ENCODE measurements at regions not wholly inside any gene's neighbourhood (a gene's known extent, or its start where the extent isn't known, plus 50 kb on each side); places are given as distances from the start of the nearest gene placed in this dataset.

GRCh38 chr9:75636427-75637045 is 253.9 kb upstream of the PCSK5 start:
- DNase-seq (ENCODE audit: insufficient read length) (no peak), FAIRE-seq (no peak)
- TF ChIP-seq TAF1 (IDR thresholded peaks at IDR 0.05; ENCODE audit: borderline replicate concordance, low read depth, low read length): no peak
- TF ChIP-seq POLR2AphosphoS5 (IDR thresholded peaks at IDR 0.05; ENCODE audit: low read depth, low read length): no peak
- TF ChIP-seq POLR2A (IDR thresholded peaks at IDR 0.05; ENCODE audit: low read depth, low read length): no peak

- no peak for TF ChIP-seq POLR2A (IDR thresholded peaks at IDR 0.05; ENCODE audit: low read depth, low read length)
- TF ChIP-seq POLR2AphosphoS5 (IDR thresholded peaks at IDR 0.05; ENCODE audit: low read depth, low read length): no peak
- no peak for TF ChIP-seq TAF1 (IDR thresholded peaks at IDR 0.05; ENCODE audit: borderline replicate concordance, low read depth, low read length)
- FAIRE-seq (no peak), DNase-seq (ENCODE audit: insufficient read length) (no peak)
Measured at GRCh38 chr9:75639971-75640610, 250.4 kb upstream of the PCSK5 start.

GRCh38 chr9:75642522-75642921 is 248.0 kb upstream of the PCSK5 start:
- no peak for FAIRE-seq
- DNase-seq (ENCODE audit: insufficient read length): no peak
- TF ChIP-seq POLR2AphosphoS5 (IDR thresholded peaks at IDR 0.05; ENCODE audit: low read depth, low read length) (no peak), TAF1 (IDR thresholded peaks at IDR 0.05; ENCODE audit: borderline replicate concordance, low read depth, low read length) (no peak), POLR2A (IDR thresholded peaks at IDR 0.05; ENCODE audit: low read depth, low read length) (no peak)

- FAIRE-seq (no peak), DNase-seq (ENCODE audit: insufficient read length) (no peak)
- no peak for TF ChIP-seq POLR2A (IDR thresholded peaks at IDR 0.05; ENCODE audit: low read depth, low read length)
- no peak for TF ChIP-seq POLR2AphosphoS5 (IDR thresholded peaks at IDR 0.05; ENCODE audit: low read depth, low read length)
- TF ChIP-seq TAF1 (IDR thresholded peaks at IDR 0.05; ENCODE audit: borderline replicate concordance, low read depth, low read length): no peak
Measured at GRCh38 chr9:75644649-75645048, 245.8 kb upstream of the PCSK5 start.

GRCh38 chr9:75648034-75648433 is 242.4 kb upstream of the PCSK5 start:
- FAIRE-seq (no peak), DNase-seq (ENCODE audit: insufficient read length) (no peak)
- TF ChIP-seq TAF1 (IDR thresholded peaks at IDR 0.05; ENCODE audit: borderline replicate concordance, low read depth, low read length): no peak

- TF ChIP-seq POLR2A (IDR thresholded peaks at IDR 0.05; ENCODE audit: low read depth, low read length) (no peak), POLR2AphosphoS5 (IDR thresholded peaks at IDR 0.05; ENCODE audit: low read depth, low read length) (no peak), TAF1 (IDR thresholded peaks at IDR 0.05; ENCODE audit: borderline replicate concordance, low read depth, low read length) (no peak)
- DNase-seq (ENCODE audit: insufficient read length) (no peak), FAIRE-seq (no peak)
Measured at GRCh38 chr9:75649060-75649459, 241.4 kb upstream of the PCSK5 start.

- DNase-seq (ENCODE audit: insufficient read length): no peak
- FAIRE-seq: no peak
- TF ChIP-seq POLR2AphosphoS5 (IDR thresholded peaks at IDR 0.05; ENCODE audit: low read depth, low read length) (no peak), TAF1 (IDR thresholded peaks at IDR 0.05; ENCODE audit: borderline replicate concordance, low read depth, low read length) (no peak), POLR2A (IDR thresholded peaks at IDR 0.05; ENCODE audit: low read depth, low read length) (no peak)
Measured at GRCh38 chr9:75651709-75652108, 238.8 kb upstream of the PCSK5 start.

GRCh38 chr9:75653335-75653734 is 237.1 kb upstream of the PCSK5 start:
- FAIRE-seq (no peak), DNase-seq (ENCODE audit: insufficient read length) (no peak)
- TF ChIP-seq TAF1 (IDR thresholded peaks at IDR 0.05; ENCODE audit: borderline replicate concordance, low read depth, low read length) (no peak), POLR2AphosphoS5 (IDR thresholded peaks at IDR 0.05; ENCODE audit: low read depth, low read length) (no peak)

GRCh38 chr9:75653750-75654149 is 236.7 kb upstream of the PCSK5 start:
- TF ChIP-seq TAF1 (IDR thresholded peaks at IDR 0.05; ENCODE audit: borderline replicate concordance, low read depth, low read length): no peak
- TF ChIP-seq POLR2AphosphoS5 (IDR thresholded peaks at IDR 0.05; ENCODE audit: low read depth, low read length): no peak
- no peak for TF ChIP-seq POLR2A (IDR thresholded peaks at IDR 0.05; ENCODE audit: low read depth, low read length)
- FAIRE-seq (no peak), DNase-seq (ENCODE audit: insufficient read length) (no peak)

GRCh38 chr9:75657015-75657414 is 233.5 kb upstream of the PCSK5 start:
- DNase-seq (ENCODE audit: insufficient read length) (no peak), FAIRE-seq (no peak)
- TF ChIP-seq TAF1 (IDR thresholded peaks at IDR 0.05; ENCODE audit: borderline replicate concordance, low read depth, low read length) (no peak), POLR2AphosphoS5 (IDR thresholded peaks at IDR 0.05; ENCODE audit: low read depth, low read length) (no peak), POLR2A (IDR thresholded peaks at IDR 0.05; ENCODE audit: low read depth, low read length) (no peak)

- TF ChIP-seq POLR2AphosphoS5 (IDR thresholded peaks at IDR 0.05; ENCODE audit: low read depth, low read length) (no peak), TAF1 (IDR thresholded peaks at IDR 0.05; ENCODE audit: borderline replicate concordance, low read depth, low read length) (no peak), POLR2A (IDR thresholded peaks at IDR 0.05; ENCODE audit: low read depth, low read length) (no peak)
- DNase-seq (ENCODE audit: insufficient read length): no peak
- FAIRE-seq: no peak
Measured at GRCh38 chr9:75658301-75658905, 232.1 kb upstream of the PCSK5 start.

GRCh38 chr9:75664597-75664996 is 225.9 kb upstream of the PCSK5 start:
- FAIRE-seq (no peak), DNase-seq (ENCODE audit: insufficient read length) (no peak)
- TF ChIP-seq TAF1 (IDR thresholded peaks at IDR 0.05; ENCODE audit: borderline replicate concordance, low read depth, low read length) (no peak), POLR2AphosphoS5 (IDR thresholded peaks at IDR 0.05; ENCODE audit: low read depth, low read length) (no peak), POLR2A (IDR thresholded peaks at IDR 0.05; ENCODE audit: low read depth, low read length) (no peak)

Data from GM12892 (cell line).